PC-9 (cell line): ENCODE measurements at regions not wholly inside any gene's neighbourhood (a gene's known extent, or its start where the extent isn't known, plus 50 kb on each side); places are given as distances from the start of the nearest gene placed in this dataset.

Experiments used
- BruUV-seq: library from RNA; stranded (reverse); fragments of 400-500 nt; replicated peaks from 2 replicates; lab custom pipeline; 2021; lab: Mats Ljungman, UMichigan
- CTCF ChIA-PET: fragments of 300-600 bp; sonication (Branson Sonifier 250); formaldehyde crosslinking; loops from one replicate; lab custom pipeline; 2022; ENCODE audit warnings: antibody characterized with exemption; lab: Charles Lee
- POLR2A ChIA-PET: fragments of 300-600 bp; sonication (Branson Sonifier 250); formaldehyde crosslinking; loops from one replicate; lab custom pipeline; 2022; ENCODE audit warnings: antibody characterized with exemption; ENCODE audit not compliant: unreplicated experiment; lab: Charles Lee
- DNase-seq, 2 experiments: peaks; one replicate each; pipeline versions ENCODE4 v3.0.0 to v3.0.0-alpha.2; 2015 to 2022; ENCODE audit warnings: mixed read lengths in 1 of 2
- H2AFZ ChIP-seq: fragments of 200-600 bp; sonication (generic); 2 replicates; pipeline ENCODE4 v1.8.1; 2017; ENCODE audit warnings: antibody characterized with exemption
- H3F3A ChIP-seq: fragments of 200-600 bp; sonication (generic); 2 replicates; pipeline ENCODE4 v1.8.1; 2017; ENCODE audit warnings: antibody characterized with exemption, mild to moderate bottlenecking, low read depth; ENCODE audit not compliant: insufficient read depth
- H3K27ac ChIP-seq: fragments of 200-600 bp; sonication (generic); 2 replicates; pipeline ENCODE4 v1.6.1; 2016; ENCODE audit warnings: mixed run types
- H3K27me3 ChIP-seq: fragments of 200-600 bp; sonication (generic); 2 replicates; pipeline ENCODE4 v1.6.1; 2016; ENCODE audit warnings: low read depth, mixed run types; ENCODE audit not compliant: insufficient read depth
- H3K36me3 ChIP-seq: fragments of 200-600 bp; sonication (generic); 2 replicates; pipeline ENCODE4 v1.6.1; 2016; ENCODE audit warnings: low read depth, mixed run types
- H3K4me1 ChIP-seq: fragments of 200-600 bp; sonication (generic); replicated peaks from 2 replicates; pipeline ENCODE4 v1.6.1; 2016; ENCODE audit warnings: mixed run types; ENCODE audit not compliant: insufficient read depth
- H3K4me2 ChIP-seq: fragments of 200-600 bp; sonication (generic); 2 replicates; pipeline ENCODE4 v1.6.1; 2017; ENCODE audit warnings: mixed run types
- H3K4me3 ChIP-seq: fragments of 200-600 bp; sonication (generic); 2 replicates; pipeline ENCODE4 v1.6.1; 2016; ENCODE audit warnings: mixed run types
- H3K79me2 ChIP-seq: fragments of 200-600 bp; sonication (generic); 2 replicates; pipeline ENCODE4 v1.6.1; 2017; ENCODE audit warnings: low read depth, mixed run types
- H3K9me2 ChIP-seq: fragments of 200-600 bp; sonication (generic); 2 replicates; pipeline ENCODE4 v1.8.1; 2017; ENCODE audit warnings: mild to moderate bottlenecking; ENCODE audit not compliant: insufficient read depth
- H3K9me3 ChIP-seq: fragments of 200-600 bp; sonication (generic); 2 replicates; pipeline ENCODE4 v1.8.1; 2016; ENCODE audit warnings: low read depth; ENCODE audit not compliant: insufficient read depth
- H4K20me1 ChIP-seq: fragments of 200-600 bp; sonication (generic); 2 replicates; pipeline ENCODE4 v1.8.1; 2017; ENCODE audit not compliant: insufficient read depth
- CTCF ChIP-seq: fragments of 200-600 bp; sonication (generic); conservative IDR thresholded peaks from 2 replicates; pipeline ENCODE4 v1.6.1; 2017; ENCODE audit warnings: mixed run types, antibody characterized with exemption, mild to moderate bottlenecking, moderate library complexity
- EZH2 ChIP-seq: fragments of 200-600 bp; sonication (generic); IDR thresholded peaks from 2 replicates; pipeline ENCODE4 v1.8.0; 2017; ENCODE audit warnings: antibody characterized with exemption, low read depth
- intact Hi-C: fragments of 100-400 bp; cut with micrococcal nuclease; formaldehyde crosslinking; loops from one replicate; pipeline ENCODE4 v1.10.0; 2022; ENCODE audit not compliant: unreplicated experiment

GRCh38 chr22:47804281-47804680 lies 1041.8 kb downstream of the TBC1D22A start:
- no peak overlapping the region for H2AFZ ChIP-seq
- no peaks in the 10 kb centered on the region for H3K79me2 ChIP-seq
- DNase-seq = no peak
- TF ChIP-seq CTCF (no peak), EZH2 (no peak)
- H3K9me2 ChIP-seq = no peaks in the 10 kb centered on the region
- no peak overlapping the region for H3K4me3 ChIP-seq
- H3K27me3 ChIP-seq = no peaks in the 10 kb centered on the region
- no peaks in the 10 kb centered on the region for H3K4me1 ChIP-seq
- no peaks in the 10 kb centered on the region for H3F3A ChIP-seq
- H3K9me3 ChIP-seq = no peaks in the 10 kb centered on the region
- intact Hi-C loops = no loop called here
- H3K4me2 ChIP-seq = no peak overlapping the region
- no peaks in the 10 kb centered on the region for H3K36me3 ChIP-seq
- ChIA-PET POLR2A (no interaction called here), CTCF (interaction anchor here (0.6 kb wide), 1 partner anchor 107 kb away, joined by 3 read pairs; no protein-coding TSS in a partner anchor)
- no peak overlapping the region for H3K27ac ChIP-seq
- no peaks in the 10 kb centered on the region for H4K20me1 ChIP-seq
- BruUV-seq = no TSS peak

GRCh38 chr22:47802421-47802820 lies 1040.0 kb downstream of the TBC1D22A start:
- no peaks in the 10 kb centered on the region for H3K9me2 ChIP-seq
- ChIA-PET CTCF (no interaction called here), POLR2A (no interaction called here)
- TF ChIP-seq EZH2 (no peak), CTCF (no peak)
- no peak overlapping the region for H3K27ac ChIP-seq
- no peaks in the 10 kb centered on the region for H3F3A ChIP-seq
- no peaks in the 10 kb centered on the region for H3K79me2 ChIP-seq
- no peak overlapping the region for H3K4me3 ChIP-seq
- no peaks in the 10 kb centered on the region for H4K20me1 ChIP-seq
- no peak overlapping the region for H2AFZ ChIP-seq
- intact Hi-C loops = no loop called here
- no peaks in the 10 kb centered on the region for H3K4me1 ChIP-seq
- no peak overlapping the region for H3K4me2 ChIP-seq
- no peak for DNase-seq
- H3K9me3 ChIP-seq = no peaks in the 10 kb centered on the region
- BruUV-seq = no TSS peak
- H3K36me3 ChIP-seq = no peaks in the 10 kb centered on the region
- H3K27me3 ChIP-seq = no peaks in the 10 kb centered on the region

- Histone ChIP-seq H3K27me3 (no peaks in the 10 kb centered on the region), H3F3A (no peaks in the 10 kb centered on the region), H3K9me2 (no peaks in the 10 kb centered on the region), H2AFZ (no peak overlapping the region), H3K4me2 (no peak overlapping the region), H3K79me2 (no peaks in the 10 kb centered on the region), H3K36me3 (no peaks in the 10 kb centered on the region), H3K4me3 (no peak overlapping the region), H3K27ac (no peak overlapping the region), H3K4me1 (no peaks in the 10 kb centered on the region), H4K20me1 (no peaks in the 10 kb centered on the region), H3K9me3 (no peaks in the 10 kb centered on the region)
- intact Hi-C loops = no loop called here
- no TSS peak for BruUV-seq
- POLR2A ChIA-PET = no interaction called here
- no peak for DNase-seq
- CTCF ChIA-PET = no interaction called here
- no peak for TF ChIP-seq CTCF
- TF ChIP-seq EZH2 = no peak
Observed at GRCh38 chr22:47801541-47802245, 1039.2 kb downstream of the TBC1D22A start.
